GM21515 (cell line): ENCODE measurements at regions not wholly inside any gene's neighbourhood (a gene's known extent, or its start where the extent isn't known, plus 50 kb on each side); places are given as distances from the start of the nearest gene placed in this dataset.
A peak's percentile ranks its signal among the peaks of the same experiment; 100 is the strongest.
"Not testable (repeated sequence)": the region's sequence is repeated elsewhere in the genome, so short reads cannot be mapped to it uniquely, and the experiment has no call there.

ENCODE experiments used
- ATAC-seq: cut with Tn5 transposase; IDR thresholded peaks from one replicate; pipeline ENCODE4 v1.9.1; 2021; ENCODE audit not compliant: unreplicated experiment

GRCh38 chr13:72586518-72586917 is 140.9 kb downstream of the MZT1 start:
- ATAC-seq = no peak

GRCh38 chr13:72585254-72585653 is 142.2 kb downstream of the MZT1 start:
- no peak for ATAC-seq

DNA sequence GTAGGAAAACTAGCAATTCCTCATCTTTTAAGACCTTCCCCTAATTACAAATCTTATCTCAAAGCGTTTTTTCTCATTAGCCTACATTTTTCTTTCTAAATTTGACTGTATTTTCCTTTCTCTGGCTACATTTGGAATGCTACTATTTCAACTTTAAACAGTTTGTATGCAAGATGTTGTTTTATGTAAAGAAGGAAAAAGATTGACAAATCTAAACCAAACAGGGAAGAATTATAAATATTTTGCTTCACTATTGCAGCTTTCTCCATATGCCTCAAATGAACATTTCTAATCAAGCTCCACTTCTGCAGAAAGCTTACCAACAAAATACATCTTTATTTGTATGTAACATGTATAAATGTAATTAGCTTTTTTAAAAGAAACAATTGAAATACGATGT is 156.2 kb downstream of the MZT1 start:
- ATAC-seq = no peak

- ATAC-seq = peak; percentile 61
These were observed 157.4 kb downstream of the MZT1 start for GRCh38 chr13:72570019-72570418.

DNA sequence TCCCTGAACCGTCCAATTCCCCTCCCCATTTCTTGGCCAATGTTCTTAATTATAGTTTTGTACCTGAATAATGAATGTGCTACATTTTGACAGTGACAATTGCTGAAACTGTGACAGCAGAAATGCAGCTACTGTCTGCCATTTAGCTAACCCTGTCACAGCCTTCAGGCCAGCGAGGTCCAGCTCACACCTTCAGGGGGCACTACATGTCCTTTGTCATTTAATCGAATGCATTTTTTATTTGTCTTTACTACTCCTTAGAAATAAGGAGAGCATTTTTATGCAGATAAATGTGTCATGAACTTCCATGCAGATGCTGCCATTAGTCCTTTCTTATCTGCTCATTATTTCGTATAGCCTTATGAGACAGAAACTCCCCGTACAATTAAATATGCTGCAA is 159.9 kb downstream of the MZT1 start:
- no peak for ATAC-seq

DNA sequence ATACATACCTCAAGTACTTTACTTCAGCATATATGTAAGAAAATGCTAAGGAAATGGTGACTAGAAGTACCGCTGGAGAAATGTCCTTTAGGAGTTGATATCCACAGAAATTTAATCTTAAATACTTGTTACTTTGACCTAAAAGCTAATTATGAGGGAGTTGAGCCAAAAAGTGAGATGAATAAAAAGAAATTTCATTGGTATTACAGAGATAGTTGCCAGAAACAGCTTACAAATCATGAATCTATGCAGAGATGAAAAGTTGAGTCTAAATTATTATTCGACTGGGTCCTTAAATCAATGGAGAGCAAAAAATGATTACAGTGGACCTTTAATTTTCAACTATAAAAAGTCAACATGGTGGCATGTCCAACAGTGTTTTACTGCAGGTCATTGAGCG is 160.9 kb downstream of the MZT1 start:
- no peak for ATAC-seq

DNA sequence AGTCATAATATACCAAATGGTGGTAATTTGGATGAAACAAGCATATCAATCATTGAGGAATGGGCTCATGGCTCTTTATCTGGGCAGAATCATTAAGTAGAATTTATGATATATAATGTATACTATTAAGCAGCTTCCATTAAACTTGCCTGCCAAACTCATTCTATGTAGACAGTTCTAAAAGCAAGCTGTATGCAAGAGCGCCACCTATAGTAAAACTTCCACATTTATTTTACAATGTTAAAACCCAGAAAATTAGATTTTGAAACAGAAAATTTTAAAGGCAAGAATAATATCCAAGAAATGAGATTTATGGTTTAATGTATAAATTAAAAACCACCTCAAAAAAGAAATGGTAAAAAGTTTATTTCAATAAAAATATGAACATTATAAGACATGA is 161.5 kb downstream of the MZT1 start:
- ATAC-seq = no peak

DNA sequence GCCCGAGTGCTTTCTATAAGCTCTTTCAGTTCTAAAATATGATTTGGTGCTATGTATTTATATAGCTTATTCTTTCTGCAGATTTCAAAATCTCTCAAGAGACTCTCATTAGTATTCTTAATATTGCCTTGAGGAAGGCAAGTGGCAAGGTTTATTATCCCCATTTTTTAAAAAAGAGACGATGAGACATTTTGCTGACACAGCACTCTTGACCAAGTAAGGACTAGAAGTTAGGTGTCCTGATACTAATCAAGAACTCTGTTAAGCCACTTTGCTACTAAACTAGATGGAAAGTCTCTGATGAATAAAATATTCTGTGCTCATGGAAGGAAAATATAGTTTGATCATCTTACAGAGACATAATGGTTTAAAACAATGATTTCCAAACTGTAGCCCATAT is 164.7 kb downstream of the MZT1 start:
- no peak for ATAC-seq

DNA sequence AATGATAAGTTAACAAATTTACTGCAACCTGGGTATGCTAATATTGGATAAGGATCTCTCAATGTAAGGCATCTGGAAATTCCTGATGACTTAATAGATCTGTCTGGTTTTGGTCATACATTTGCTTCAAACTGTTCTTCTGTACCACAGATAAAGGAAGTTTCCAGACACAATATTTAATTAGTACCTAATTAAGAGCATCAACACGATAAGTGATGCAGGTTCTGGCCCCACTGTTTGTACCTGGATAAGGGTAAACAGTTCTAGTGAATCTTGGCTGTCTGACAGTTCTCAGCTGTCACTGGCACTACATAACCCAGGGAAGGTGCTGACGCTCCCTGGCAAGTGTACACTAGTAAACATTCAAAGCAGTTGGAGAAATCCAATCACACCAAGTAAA is 165.6 kb downstream of the MZT1 start:
- no peak for ATAC-seq

DNA sequence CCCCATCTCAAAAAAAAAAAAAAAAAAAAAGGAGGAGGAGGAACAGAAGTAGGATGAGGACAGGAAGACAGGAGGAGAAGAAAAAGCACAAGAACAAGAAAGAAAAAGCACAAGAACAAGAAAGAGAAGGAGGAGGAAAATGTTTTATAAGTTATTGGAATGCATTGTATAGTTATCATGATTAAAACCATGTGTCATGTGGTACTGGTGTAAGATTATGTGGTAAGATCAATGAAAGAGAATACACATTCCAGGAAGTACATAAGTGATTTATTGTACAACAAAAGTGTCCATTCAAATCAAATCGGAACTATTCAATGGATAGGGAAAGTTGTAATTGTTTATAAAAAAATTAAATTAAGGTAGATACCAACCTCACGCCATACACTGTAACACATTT is 167.7 kb downstream of the MZT1 start:
- no peak for ATAC-seq

DNA sequence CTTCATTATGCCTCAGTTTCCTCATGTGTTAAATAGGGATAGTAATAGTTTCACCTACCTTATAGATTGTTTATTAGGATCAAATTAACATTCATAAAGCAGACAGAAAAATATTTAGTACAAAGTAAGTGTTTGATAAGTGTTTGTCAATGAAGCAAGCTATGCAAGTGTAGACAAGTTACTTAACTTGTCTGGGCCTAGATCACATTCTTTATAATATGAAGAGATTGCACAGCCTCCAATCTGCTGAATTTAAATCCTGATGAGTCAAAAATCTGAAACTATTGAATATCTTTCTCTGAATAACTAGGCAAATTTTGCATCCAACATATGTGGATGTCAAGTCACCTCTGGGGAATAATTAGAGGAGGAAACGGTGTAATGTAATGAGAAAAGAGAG is 170.5 kb downstream of the MZT1 start:
- ATAC-seq = no peak

GRCh38 chr13:72555601-72556000 is 171.8 kb downstream of the MZT1 start:
- ATAC-seq = no peak

GRCh38 chr13:72552731-72553130 is 174.7 kb downstream of the MZT1 start:
- ATAC-seq = no peak

- not testable (repeated sequence) for ATAC-seq
These were observed 181.5 kb downstream of the MZT1 start for GRCh38 chr13:72545895-72546294.

DNA sequence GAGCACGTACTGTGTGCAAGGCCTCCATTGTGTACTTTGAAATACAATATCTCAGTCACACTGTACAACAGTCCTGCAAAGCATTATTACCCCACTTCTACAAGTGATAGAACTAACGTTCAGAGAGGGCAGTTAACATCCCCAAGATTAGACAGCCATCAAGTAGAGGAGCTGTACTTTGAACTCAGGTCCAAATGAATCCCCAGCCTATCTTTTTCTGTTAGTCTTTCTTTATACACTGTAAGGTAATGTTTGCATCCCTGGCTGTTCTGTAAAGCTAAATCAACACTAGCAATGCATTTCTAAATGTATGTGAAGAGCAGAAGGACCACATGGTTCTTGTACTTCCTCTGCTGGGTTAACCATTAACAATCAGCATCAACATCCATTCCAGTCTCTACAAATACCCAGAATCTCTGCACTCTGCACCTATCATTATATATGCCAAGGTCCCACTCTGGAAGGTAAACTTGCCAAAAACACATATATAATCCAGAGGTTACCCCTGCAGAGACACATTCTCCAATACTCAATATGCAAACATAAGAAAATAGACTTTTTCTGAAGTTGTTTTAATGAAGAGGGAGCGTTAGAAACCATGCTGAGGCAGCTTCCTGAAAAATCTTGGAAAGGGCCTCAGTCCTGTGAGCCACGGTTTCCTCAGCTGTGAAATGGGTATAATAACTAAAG is 182.3 kb downstream of the MZT1 start:
- no peak for ATAC-seq

DNA sequence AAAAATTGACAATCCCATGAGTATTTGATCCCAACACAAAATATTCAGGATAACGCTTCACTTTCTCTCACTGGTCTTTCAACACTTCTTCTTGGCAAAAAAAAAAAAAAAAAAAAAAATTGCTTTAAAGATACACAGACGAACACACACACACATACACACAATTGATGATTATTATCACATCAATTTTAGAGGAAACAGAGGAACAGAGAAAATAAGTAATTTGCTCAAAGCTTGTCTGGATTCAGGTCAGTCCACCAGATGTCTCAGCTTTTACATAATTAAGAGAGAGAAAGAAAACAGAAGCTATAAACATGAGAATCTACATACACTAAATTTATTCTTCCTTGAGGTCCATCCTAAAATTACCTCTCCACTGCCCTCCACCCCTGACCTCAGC is 183.4 kb downstream of the MZT1 start:
- no peak for ATAC-seq

- ATAC-seq = no peak
These were observed 185.2 kb downstream of the MZT1 start for GRCh38 chr13:72542241-72542640.

DNA sequence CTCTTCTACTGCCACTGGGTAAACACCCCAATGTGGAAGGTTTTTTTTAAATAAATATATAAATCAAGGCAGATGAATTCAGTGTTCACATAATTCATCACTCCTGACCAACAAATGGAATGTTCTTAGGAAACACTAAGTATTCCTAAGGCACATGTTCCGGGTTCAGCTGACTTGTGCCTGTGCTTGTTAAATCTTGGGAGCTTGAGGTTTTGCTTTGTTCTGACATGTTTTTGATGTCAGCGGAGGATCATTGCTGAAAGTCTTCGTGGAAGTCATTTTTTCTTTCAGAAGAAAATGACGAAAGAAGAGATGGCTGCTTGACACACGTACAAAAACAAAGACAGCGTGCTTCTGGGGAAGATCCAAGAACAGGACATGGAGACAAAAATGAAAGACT is 185.8 kb downstream of the MZT1 start:
- ATAC-seq = no peak

DNA sequence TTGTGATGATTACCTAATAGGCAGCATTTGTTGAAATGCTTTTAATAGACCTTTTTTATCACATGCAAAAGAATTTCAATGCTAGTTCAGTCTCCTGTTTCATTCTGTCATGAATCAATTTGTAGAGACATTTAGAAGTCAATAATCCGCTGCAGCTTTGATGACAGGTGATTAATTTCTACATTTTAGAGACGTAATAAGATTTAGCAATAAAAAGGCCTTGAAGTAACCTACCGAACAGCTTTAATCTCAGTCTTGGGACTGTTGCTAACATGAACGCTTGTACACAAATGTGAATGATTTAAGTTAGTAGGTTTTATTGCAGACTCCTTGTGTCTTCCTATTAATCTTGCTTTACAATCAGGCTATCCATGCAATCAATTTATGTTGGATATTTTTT is 186.5 kb downstream of the MZT1 start:
- no peak for ATAC-seq

DNA sequence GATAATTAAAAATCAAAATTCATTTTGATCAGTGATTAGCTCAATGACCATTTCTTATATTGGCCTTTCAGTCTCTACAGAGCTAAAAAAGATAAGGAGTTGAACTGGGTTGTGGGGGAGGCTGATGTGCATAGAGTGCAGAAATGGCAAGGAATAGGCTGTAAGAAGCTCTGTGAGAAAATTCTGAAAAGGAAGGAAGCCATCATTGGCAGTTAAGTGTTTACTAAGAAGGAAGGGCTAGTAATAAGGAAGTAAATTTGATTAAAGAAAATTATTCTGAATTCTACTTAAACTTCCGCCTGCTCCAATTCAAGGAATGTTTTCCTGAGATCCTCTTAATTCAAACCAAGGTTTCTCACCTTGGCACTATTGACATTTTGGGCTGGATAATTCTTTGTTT is 187.5 kb downstream of the MZT1 start:
- no peak for ATAC-seq

DNA sequence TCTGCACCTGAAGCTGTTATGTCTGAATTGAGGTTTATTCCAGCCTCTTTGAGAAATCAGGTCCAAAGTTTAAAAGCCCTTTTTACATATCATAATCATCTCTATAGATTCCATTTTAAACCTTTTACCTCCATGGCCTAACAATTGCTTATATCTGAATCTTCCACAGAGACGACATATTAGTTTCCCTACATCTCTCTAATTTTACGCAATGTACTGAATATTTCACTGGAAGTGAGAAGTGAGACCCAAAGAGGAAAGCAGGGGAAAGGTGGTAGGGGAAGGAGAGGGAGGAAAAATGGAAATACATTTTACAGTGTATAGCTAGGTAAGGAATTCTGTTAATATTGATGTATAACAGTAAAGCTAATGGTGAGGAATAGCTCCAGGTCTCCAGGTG is 189.6 kb downstream of the MZT1 start:
- ATAC-seq = no peak

DNA sequence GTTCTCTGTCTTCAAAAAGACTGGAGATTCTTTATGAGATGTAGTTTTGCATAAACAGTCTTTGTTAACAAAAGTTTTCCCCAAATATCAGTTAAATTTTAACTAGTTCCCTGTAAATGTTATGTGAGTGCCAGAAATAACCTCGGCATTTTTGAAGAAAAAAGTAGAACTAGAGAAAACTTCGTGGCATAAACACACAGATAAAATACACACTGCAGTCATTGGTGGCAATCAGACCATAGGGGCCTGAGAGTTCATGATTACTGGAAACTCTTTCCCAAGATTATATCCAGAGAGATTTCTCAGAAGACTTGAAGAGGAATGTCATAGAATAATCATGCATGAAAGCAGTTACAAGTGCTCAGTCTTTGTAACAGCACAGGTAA is 190.0 kb downstream of the MZT1 start:
- ATAC-seq = no peak

- no peak for ATAC-seq
These were observed 190.6 kb downstream of the MZT1 start for GRCh38 chr13:72536714-72537394.
